ENCODE measurements at regions not wholly inside any gene's neighbourhood (a gene's known extent, or its start where the extent isn't known, plus 50 kb on each side); places are given as distances from the start of the nearest gene placed in this dataset. TPM values are rescaled to one million over a fixed set of nuclear protein-coding genes. Genes with fewer than 3 reads are reported as not detected.

GRCh38 chr6:25215881-25216280 is 63.3 kb upstream of the CARMIL1 start:
- no peak for DNase-seq (ENCODE audit: low read depth in 2 of 3, low spot score in 2 of 3)

DNA sequence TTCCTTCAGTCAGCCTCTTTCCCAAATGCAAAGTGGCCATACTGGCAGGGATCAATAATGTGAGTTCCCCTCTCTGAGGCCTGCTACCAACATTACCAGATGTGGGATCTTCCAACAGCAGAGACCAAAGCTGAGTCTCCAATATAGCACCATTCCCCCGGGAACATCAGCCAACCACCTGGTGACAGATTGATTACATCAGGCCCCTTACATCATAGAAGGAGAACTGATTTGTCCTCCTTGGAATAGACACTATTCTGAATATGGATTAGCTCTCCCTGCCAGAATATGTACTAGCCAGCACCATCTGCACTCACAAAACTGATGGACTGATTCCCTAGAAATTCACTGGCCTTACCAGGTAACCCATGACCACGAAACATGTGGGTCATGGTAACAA is 61.9 kb upstream of the CARMIL1 start:
- no peak for DNase-seq (ENCODE audit: low read depth in 2 of 3, low spot score in 2 of 3)

DNA sequence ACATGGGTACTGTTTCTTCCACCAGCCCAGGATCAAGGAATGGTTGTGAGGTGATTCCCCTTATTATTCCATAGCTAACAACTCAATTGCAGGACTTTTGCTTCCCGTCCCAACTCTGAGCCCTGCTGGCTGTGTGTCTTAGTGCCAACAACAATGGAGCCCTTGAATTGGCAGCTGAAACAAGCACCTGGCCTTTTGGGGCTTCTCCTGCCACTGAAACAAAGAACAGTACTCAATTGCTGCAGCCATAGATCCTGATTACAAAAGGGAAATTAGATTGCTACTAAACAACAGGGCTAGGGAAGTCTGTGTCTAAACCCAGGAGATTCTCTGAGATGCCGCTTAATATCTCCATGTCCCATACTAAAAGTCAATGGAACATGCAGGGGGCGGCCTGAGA is 61.3 kb upstream of the CARMIL1 start:
- DNase-seq (ENCODE audit: low read depth in 2 of 3, low spot score in 2 of 3): no peak

GRCh38 chr6:25218346-25218745 is 60.8 kb upstream of the CARMIL1 start:
- no peak for DNase-seq (ENCODE audit: low read depth in 2 of 3, low spot score in 2 of 3)

DNA sequence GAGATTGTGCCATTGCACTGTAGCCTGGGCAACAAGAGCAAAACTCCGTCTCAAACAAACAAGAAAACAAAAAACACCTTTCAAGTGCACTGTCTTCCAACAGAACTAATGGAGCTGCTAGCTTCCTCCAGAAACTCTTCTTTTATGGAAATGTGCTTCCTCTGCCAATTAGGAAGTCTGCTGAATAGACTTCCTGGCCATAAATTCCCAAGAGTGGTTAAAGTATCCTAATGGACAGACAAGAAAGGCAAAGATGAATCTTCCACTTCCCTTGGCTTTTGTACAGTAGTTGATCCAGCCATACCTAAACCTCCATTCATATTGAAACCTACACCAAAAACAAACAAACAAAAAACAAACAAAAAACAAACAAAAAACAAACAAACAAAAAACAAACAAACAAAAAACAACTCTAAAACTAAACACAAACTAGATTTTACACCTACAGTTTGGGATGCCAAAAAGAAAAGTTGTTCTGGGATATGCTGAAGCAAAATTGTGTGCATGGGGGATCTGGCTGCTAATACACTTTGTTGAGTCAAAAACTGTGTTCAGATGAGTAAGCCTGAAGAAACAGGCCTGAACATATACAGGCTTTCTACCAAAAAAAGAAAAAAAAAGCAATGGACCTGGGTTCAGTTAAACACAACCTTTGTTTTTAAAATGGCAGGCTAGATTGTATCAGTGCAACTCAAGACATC is 59.8 kb upstream of the CARMIL1 start:
- DNase-seq (ENCODE audit: low read depth in 2 of 3, low spot score in 2 of 3): no peak

DNA sequence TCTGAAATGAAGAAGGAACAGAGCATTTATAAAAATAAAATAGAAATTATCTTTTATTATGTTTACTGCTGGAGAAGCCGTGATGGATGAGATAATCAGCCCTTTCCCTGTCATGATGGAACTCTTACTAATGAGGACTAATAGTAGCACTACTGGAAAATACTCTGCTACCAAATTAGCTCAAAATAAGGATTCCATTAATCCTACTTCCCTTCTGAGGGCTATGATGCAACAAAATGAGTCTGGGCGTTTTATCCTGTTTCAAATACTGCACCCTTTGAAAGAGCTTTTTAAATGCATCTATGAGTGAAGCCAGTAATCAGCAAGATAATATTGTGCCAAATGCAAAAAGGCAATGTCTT is 59.3 kb upstream of the CARMIL1 start:
- no peak for DNase-seq (ENCODE audit: low read depth in 2 of 3, low spot score in 2 of 3)

GRCh38 chr6:25220857-25221256 is 58.3 kb upstream of the CARMIL1 start:
- DNase-seq (ENCODE audit: low read depth in 2 of 3, low spot score in 2 of 3): no peak

DNA sequence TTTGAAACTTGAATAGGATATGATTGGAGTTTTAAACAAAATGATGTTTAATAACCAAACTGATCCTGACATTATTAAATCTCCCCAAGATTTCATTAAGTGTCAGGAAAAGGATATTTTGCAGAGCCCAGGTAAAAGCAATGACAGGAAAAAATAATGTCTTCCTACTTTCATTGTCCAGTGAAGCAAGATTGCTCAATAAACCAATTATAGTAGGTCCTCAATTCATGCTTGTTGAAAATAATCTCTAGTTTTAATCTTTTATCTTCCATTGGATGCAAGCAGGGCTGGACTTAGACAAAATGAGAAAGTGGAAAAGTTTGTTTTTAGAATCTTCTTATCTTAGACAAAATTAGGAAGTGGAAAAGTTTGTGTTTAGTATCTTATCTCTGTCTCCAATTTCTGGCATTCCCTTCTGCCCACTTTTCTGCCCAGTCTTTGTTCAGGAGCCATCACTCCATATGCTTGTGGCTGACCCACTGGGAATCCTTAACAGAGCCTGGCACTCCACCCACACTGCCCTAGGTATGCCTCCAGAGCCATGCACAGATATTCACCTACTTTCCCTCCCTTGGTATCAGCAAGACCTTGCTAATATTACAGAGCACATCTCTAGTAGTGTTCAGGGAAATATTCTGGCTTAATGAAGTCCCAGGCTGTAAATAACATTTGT is 57.0 kb upstream of the CARMIL1 start:
- DNase-seq (ENCODE audit: low read depth in 2 of 3, low spot score in 2 of 3): no peak

GRCh38 chr6:25223490-25223991 is 55.6 kb upstream of the CARMIL1 start:
- DNase-seq (ENCODE audit: low read depth in 2 of 3, low spot score in 2 of 3): peak; percentile 37 to 87 (median 70)

DNA sequence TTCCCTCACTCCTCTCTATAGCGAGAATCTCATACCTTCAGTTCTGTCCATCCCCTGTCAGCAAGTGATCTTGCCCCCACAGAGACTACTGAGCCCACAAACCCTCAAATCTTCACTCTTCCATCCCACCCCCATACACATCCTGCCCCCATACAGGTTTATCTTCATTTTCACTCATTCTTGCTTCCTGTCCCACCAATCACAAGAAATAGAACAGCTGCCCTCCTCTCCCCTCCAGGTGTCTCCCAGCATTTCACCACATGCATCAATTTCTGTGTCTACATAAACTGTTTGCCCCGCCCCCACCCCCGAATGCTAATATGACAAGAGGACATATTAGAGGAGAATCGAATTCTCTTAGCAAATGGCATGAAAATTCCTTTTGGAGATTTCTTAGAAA is 54.9 kb upstream of the CARMIL1 start:
- no peak for DNase-seq (ENCODE audit: low read depth in 2 of 3, low spot score in 2 of 3)

DNA sequence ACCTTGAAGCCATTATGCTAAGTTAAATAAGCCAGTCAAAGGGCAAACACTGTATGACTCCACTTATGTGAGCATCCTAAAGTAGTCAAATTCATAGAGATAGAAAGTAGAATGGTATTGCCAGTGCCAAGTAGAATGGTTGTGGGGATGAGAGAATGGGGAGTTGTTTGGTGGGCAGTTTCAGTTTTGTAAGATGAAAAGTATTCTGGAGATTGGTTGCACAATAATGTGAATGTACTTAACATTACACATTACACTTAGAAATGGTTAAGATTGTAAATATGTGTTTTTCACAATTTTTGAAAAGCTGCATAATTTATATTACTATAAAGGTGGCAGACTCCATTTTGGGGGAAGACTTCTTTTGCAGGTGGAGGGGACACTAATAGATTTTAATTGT is 51.3 kb upstream of the CARMIL1 start:
- DNase-seq (ENCODE audit: low read depth in 2 of 3, low spot score in 2 of 3): no peak

Small RNA genes lying in the stretch of these regions (small RNA-seq; reads per million reads assigned to genes)
- not detected for gene RN7SL334P

Data from hematopoietic multipotent progenitor cell (in vitro differentiated cells).